DMS53 treated with DMSO at 0.1 percent for 48 hours (cell line): ENCODE measurements at regions not wholly inside any gene's neighbourhood (a gene's known extent, or its start where the extent isn't known, plus 50 kb on each side); places are given as distances from the start of the nearest gene placed in this dataset.
A peak's percentile ranks its signal among the peaks of the same experiment; 100 is the strongest.
"Not testable (repeated sequence)": the region's sequence is repeated elsewhere in the genome, so short reads cannot be mapped to it uniquely, and the experiment has no call there.

Experiments used
- DNase-seq: peaks from one replicate; lab custom pipeline; 2025; ENCODE audit not compliant: unreplicated experiment; lab: John Stamatoyannopoulos, UW

GRCh38 chr1:47491341-47491753 lies 53.5 kb downstream of the FOXD2 start:
- DNase-seq: no peak

GRCh38 chr1:47495176-47495713 lies 57.4 kb downstream of the FOXD2 start:
- no peak for DNase-seq

- no peak for DNase-seq
Measured at GRCh38 chr1:47498551-47498950, 60.7 kb downstream of the FOXD2 start.

GRCh38 chr1:47501069-47501468 lies 63.2 kb downstream of the FOXD2 start:
- no peak for DNase-seq

GRCh38 chr1:47502746-47503370 lies 65.0 kb downstream of the FOXD2 start:
- no peak for DNase-seq

- not testable (repeated sequence) for DNase-seq
Measured at GRCh38 chr1:47504840-47505239, 67.0 kb downstream of the FOXD2 start.

- DNase-seq: no peak
Measured at GRCh38 chr1:47505267-47505666, 67.4 kb downstream of the FOXD2 start.

GRCh38 chr1:47506053-47506452 lies 68.2 kb downstream of the FOXD2 start:
- no peak for DNase-seq

GRCh38 chr1:47507144-47507543 lies 69.3 kb downstream of the FOXD2 start:
- DNase-seq: no peak

- peak; percentile 20 for DNase-seq
Measured at GRCh38 chr1:47507881-47508701, 70.2 kb downstream of the FOXD2 start.

GRCh38 chr1:47508702-47509431 lies 71.0 kb downstream of the FOXD2 start:
- DNase-seq: no peak

- DNase-seq: no peak
Measured at GRCh38 chr1:47510282-47510811, 72.5 kb downstream of the FOXD2 start.

GRCh38 chr1:47511825-47512224 lies 74.0 kb downstream of the FOXD2 start:
- DNase-seq: no peak

GRCh38 chr1:47513393-47513792 lies 75.5 kb downstream of the FOXD2 start:
- no peak for DNase-seq

- DNase-seq: no peak
Measured at GRCh38 chr1:47514229-47514628, 76.4 kb downstream of the FOXD2 start.

- no peak for DNase-seq
Measured at GRCh38 chr1:47515164-47515789, 77.4 kb downstream of the FOXD2 start.

GRCh38 chr1:47517946-47518345 lies 80.1 kb downstream of the FOXD2 start:
- no peak for DNase-seq

- DNase-seq: no peak
Measured at GRCh38 chr1:47519491-47519890, 81.6 kb downstream of the FOXD2 start.

GRCh38 chr1:47519971-47520370 lies 82.1 kb downstream of the FOXD2 start:
- DNase-seq: no peak

- DNase-seq: no peak
Measured at GRCh38 chr1:47521034-47521881, 83.4 kb downstream of the FOXD2 start.
